Epithelial cell of esophagus (primary cell): ENCODE measurements at regions not wholly inside any gene's neighbourhood (a gene's known extent, or its start where the extent isn't known, plus 50 kb on each side); places are given as distances from the start of the nearest gene placed in this dataset.
A peak's percentile ranks its signal among the peaks of the same experiment; 100 is the strongest.

ENCODE experiments used
- DNase-seq: peaks from one replicate; pipeline ENCODE4 v3.0.0; 2010; ENCODE audit warnings: low read depth
- H3K4me3 ChIP-seq: 2 replicates; pipeline ENCODE4 v1.5.1; 2011; ENCODE audit warnings: mild to moderate bottlenecking, low read length, control low read depth
- TF ChIP-seq, protein P1 (sequence below): IDR thresholded peaks from 2 replicates; pipeline ENCODE4 v1.5.1; 2011; ENCODE audit warnings: low read depth, mild to moderate bottlenecking, low read length, control low read depth, inconsistent platforms; ENCODE audit not compliant: insufficient read depth; ENCODE audit errors: missing control alignments

DNA sequence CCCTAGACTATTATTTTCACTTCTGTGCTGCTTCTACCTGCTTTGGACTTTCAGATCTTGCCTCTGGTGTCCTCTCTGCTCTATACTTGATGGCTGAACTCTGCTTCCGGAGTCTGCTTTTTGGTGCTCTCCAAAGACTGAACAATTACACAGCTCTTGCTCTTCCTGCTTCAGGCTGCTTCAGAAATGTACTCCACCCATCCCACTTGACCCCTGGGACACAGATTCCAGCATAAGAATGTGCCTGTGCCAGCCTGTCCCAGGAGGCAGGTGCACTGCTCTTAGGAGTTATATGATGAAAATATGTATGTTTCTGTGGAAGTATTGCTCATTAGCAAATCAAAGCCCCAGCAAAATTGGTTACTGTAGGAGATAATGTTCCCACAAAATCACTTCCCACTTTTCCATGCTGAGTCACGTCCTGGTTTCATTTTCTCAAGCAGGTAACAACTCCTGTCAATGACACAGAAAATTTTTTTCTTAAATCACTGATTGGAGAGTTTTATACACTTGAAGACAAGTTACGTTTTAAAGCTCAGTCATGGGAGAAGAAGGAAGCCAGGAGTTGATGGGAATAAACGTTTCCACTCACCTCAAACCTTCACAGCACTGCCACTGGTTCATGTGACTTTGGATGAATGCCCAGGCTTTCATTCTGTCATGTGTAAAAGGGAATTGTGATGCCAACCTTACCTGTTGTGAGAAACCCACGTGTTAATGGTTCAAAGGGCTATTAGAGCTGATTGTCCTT, 239.4 kb upstream of the ZPLD1 start:
- TF ChIP-seq, protein P1, sequence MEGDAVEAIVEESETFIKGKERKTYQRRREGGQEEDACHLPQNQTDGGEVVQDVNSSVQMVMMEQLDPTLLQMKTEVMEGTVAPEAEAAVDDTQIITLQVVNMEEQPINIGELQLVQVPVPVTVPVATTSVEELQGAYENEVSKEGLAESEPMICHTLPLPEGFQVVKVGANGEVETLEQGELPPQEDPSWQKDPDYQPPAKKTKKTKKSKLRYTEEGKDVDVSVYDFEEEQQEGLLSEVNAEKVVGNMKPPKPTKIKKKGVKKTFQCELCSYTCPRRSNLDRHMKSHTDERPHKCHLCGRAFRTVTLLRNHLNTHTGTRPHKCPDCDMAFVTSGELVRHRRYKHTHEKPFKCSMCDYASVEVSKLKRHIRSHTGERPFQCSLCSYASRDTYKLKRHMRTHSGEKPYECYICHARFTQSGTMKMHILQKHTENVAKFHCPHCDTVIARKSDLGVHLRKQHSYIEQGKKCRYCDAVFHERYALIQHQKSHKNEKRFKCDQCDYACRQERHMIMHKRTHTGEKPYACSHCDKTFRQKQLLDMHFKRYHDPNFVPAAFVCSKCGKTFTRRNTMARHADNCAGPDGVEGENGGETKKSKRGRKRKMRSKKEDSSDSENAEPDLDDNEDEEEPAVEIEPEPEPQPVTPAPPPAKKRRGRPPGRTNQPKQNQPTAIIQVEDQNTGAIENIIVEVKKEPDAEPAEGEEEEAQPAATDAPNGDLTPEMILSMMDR: no peak
- H3K4me3 ChIP-seq: no peak overlapping the region
- peak; percentile 96 for DNase-seq

DNA sequence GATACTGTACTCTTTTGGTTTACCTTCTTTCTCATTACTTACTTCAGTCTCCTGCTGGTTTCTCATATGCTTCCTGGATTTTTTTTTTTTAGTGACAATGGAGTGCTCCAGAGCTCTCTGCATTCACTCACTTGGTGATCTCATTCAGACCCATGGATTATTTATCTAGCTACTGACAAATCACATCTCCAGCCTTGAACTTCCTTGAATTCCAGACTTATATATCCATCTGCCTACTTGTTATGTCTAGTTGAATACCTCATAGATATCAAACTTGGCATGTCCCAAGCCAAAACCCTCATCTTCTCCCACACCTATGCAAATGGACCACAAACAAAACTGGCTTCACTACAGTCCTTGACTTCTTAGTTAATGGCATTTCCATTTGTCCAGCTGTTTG, 234.7 kb upstream of the ZPLD1 start:
- TF ChIP-seq, protein P1: no peak
- DNase-seq: peak; percentile 88
- no peak overlapping the region for H3K4me3 ChIP-seq

DNA sequence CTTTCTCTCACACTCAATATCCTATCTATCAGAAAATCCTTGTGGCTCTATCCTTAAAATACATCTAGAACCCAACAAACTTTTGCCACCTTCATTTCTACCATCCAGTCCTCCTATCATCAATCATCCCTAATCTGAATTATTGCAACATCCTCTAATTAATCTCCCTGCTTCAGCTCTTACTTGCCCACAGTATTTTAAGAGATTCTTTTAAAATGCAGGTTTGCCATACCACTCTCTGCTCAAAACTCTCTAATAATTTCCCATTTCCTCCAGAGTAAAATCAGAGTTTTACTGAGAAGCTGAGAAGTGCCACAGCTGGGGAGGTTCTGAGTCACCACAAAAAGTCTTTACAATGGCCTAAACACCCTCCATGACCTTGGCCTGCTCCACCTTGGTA, 234.3 kb upstream of the ZPLD1 start:
- no peak for DNase-seq
- H3K4me3 ChIP-seq: no peak overlapping the region
- TF ChIP-seq, protein P1: no peak

DNA sequence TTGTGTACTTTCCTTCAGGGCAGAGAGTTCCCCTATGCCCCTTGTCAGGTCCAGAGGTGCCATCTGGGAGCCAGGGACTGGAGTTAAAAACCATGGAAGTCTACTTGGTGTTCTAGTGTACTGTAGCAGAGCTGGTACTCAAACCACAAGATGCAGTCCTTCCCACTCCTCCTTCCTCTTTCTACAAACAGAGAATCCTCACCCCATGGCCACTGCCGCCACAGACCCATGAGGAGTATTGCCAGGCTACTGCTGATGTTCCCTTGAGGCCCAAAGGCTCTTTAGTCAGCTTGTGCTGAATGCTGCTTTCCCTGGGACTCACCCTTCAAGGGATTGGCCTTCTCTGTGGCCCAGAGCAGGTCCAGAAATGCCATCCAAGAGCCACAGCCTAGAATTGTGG, 229.2 kb upstream of the ZPLD1 start:
- no peak overlapping the region for H3K4me3 ChIP-seq
- no peak for DNase-seq
- TF ChIP-seq, protein P1: no peak

DNA sequence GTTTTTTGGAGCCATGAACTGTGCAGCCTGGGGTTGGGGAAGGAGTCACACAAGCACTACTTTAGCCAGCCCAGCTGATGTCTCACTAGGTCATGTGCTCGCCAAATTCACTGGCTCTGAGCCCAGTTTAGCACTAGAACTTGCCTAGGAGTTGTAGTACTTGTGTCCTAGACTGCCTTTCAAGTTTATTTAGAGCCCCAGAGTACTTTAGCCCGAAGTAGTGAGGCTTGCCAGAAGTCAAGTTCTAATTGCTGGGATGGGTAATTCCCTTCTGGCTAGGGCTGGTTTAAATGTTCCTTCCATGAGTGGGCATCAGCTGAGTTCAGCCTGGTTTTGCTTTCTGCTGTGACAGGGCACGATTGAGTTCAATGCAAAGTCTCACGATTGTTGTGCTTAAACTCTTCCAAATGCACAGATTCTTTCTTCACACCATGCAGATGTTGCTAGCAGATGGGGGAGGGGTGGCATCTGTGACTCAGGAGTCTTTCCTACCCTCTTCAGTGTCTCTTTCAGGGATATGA, 228.2 kb upstream of the ZPLD1 start:
- peak; percentile 84 for DNase-seq
- H3K4me3 ChIP-seq: no peak overlapping the region
- TF ChIP-seq, protein P1: no peak

DNA sequence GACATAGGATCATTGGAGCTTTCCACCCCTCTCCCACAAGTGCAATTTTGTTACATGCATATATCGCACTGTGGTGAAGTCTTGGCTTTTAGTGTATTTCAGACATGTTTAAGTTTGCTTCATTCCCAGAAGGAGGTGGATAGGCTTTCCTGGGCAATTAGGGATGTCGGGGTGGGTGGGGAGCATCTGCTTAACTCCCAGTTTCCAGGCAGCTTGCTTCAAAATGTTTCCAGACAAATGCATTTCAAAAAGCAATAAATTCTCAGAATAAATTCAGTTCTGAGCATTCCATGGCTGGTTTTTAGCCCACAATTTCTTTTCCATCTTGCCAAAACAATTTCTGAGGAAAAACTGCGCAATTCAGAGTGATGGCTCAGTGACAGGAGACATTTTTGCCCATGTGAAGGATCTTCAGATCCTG, 227.7 kb upstream of the ZPLD1 start:
- H3K4me3 ChIP-seq: no peak overlapping the region
- TF ChIP-seq, protein P1: no peak
- no peak for DNase-seq

DNA sequence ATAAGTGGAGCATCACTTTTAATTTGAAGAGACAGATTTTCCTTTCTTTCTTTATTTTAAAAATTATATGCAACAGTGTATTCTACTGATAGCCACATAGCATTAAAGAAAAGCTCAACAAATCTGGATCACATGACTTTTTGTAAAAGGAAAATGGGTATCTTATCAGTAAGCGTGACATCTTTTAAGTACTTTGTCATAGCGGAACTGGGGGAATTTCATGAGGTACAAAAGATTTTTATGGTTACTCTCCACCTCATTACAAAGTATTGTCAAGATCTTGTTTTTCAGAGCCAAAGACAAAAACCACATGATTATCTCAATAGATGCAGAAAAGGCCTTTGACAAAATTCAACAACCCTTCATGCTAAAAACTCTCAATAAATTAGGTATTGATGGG, 219.6 kb upstream of the ZPLD1 start:
- no peak for DNase-seq
- no peak overlapping the region for H3K4me3 ChIP-seq
- TF ChIP-seq, protein P1: no peak
